ENCODE measurements at regions not wholly inside any gene's neighbourhood (a gene's known extent, or its start where the extent isn't known, plus 50 kb on each side); places are given as distances from the start of the nearest gene placed in this dataset.

DNA sequence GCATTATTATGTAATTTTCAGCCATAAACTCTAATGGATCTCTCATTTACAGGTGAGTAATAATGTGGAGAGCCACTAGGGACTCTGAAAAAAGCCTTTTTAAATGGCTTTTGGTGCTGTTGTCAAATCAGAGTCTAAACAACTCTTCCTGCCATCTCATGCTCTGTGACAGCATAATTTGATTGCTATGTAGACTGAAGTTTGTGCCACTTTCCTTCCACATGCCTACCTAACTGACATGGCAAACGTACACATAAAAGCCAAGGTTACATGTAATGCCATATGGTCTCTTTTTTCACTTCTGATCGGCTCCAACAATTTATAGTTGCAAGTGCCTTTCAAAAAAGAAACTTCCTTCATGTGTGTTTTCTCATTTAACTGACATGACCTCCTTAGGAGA is 94.3 kb downstream of the SH2D1A start:
- TF ChIP-seq, protein P1, sequence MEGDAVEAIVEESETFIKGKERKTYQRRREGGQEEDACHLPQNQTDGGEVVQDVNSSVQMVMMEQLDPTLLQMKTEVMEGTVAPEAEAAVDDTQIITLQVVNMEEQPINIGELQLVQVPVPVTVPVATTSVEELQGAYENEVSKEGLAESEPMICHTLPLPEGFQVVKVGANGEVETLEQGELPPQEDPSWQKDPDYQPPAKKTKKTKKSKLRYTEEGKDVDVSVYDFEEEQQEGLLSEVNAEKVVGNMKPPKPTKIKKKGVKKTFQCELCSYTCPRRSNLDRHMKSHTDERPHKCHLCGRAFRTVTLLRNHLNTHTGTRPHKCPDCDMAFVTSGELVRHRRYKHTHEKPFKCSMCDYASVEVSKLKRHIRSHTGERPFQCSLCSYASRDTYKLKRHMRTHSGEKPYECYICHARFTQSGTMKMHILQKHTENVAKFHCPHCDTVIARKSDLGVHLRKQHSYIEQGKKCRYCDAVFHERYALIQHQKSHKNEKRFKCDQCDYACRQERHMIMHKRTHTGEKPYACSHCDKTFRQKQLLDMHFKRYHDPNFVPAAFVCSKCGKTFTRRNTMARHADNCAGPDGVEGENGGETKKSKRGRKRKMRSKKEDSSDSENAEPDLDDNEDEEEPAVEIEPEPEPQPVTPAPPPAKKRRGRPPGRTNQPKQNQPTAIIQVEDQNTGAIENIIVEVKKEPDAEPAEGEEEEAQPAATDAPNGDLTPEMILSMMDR (IDR thresholded peaks at IDR 0.05; ENCODE audit: poor library complexity): no peak
- no peak for TF ChIP-seq EZH2 (IDR thresholded peaks at IDR 0.05; ENCODE audit: borderline replicate concordance)
